ENCODE measurements at regions not wholly inside any gene's neighbourhood (a gene's known extent, or its start where the extent isn't known, plus 50 kb on each side); places are given as distances from the start of the nearest gene placed in this dataset.
A peak's percentile ranks its signal among the peaks of the same experiment; 100 is the strongest.
"Not testable (repeated sequence)": the region's sequence is repeated elsewhere in the genome, so short reads cannot be mapped to it uniquely, and the experiment has no call there.

- no peak for DNase-seq (ENCODE audit: low read depth)
Measured at GRCh38 chr6:22106961-22107360, 189.9 kb downstream of the PRL start.

GRCh38 chr6:22108199-22108598 is 188.6 kb downstream of the PRL start:
- DNase-seq (ENCODE audit: low read depth): no peak

GRCh38 chr6:22110061-22110460 is 186.8 kb downstream of the PRL start:
- DNase-seq (ENCODE audit: low read depth): no peak

GRCh38 chr6:22112461-22112860 is 184.4 kb downstream of the PRL start:
- no peak for DNase-seq (ENCODE audit: low read depth)

- peak; percentile 96 for DNase-seq (ENCODE audit: low read depth)
Measured at GRCh38 chr6:22113026-22113766, 183.6 kb downstream of the PRL start.

GRCh38 chr6:22115559-22115958 is 181.3 kb downstream of the PRL start:
- no peak for DNase-seq (ENCODE audit: low read depth)

GRCh38 chr6:22117631-22118030 is 179.2 kb downstream of the PRL start:
- no peak for DNase-seq (ENCODE audit: low read depth)

- no peak for DNase-seq (ENCODE audit: low read depth)
Measured at GRCh38 chr6:22119500-22119899, 177.3 kb downstream of the PRL start.

- DNase-seq (ENCODE audit: low read depth): no peak
Measured at GRCh38 chr6:22124756-22125155, 172.1 kb downstream of the PRL start.

GRCh38 chr6:22126910-22127309 is 169.9 kb downstream of the PRL start:
- DNase-seq (ENCODE audit: low read depth): no peak

GRCh38 chr6:22129751-22130150 is 167.1 kb downstream of the PRL start:
- no peak for DNase-seq (ENCODE audit: low read depth)

- no peak for DNase-seq (ENCODE audit: low read depth)
Measured at GRCh38 chr6:22132656-22133055, 164.2 kb downstream of the PRL start.

- no peak for DNase-seq (ENCODE audit: low read depth)
Measured at GRCh38 chr6:22133357-22133756, 163.5 kb downstream of the PRL start.

GRCh38 chr6:22134308-22134707 is 162.5 kb downstream of the PRL start:
- DNase-seq (ENCODE audit: low read depth): no peak

GRCh38 chr6:22135395-22135794 is 161.4 kb downstream of the PRL start:
- DNase-seq (ENCODE audit: low read depth): no peak

GRCh38 chr6:22140736-22141135 is 156.1 kb downstream of the PRL start:
- DNase-seq (ENCODE audit: low read depth): not testable (repeated sequence)

GRCh38 chr6:22141241-22141745 is 155.5 kb downstream of the PRL start:
- DNase-seq (ENCODE audit: low read depth): no peak

GRCh38 chr6:22142856-22143255 is 154.0 kb downstream of the PRL start:
- no peak for DNase-seq (ENCODE audit: low read depth)

GRCh38 chr6:22145376-22145775 is 151.5 kb downstream of the PRL start:
- no peak for DNase-seq (ENCODE audit: low read depth)

GRCh38 chr6:22145823-22146677 is 150.8 kb downstream of the PRL start:
- peak; percentile 77 for DNase-seq (ENCODE audit: low read depth)

- no peak for DNase-seq (ENCODE audit: low read depth)
Measured at GRCh38 chr6:22146678-22146930, 150.2 kb downstream of the PRL start.

- DNase-seq (ENCODE audit: low read depth): peak; percentile 52
Measured at GRCh38 chr6:22146931-22147701, 149.7 kb downstream of the PRL start.

All from fibroblast of gingiva (primary cell).